ENCODE measurements at regions not wholly inside any gene's neighbourhood (a gene's known extent, or its start where the extent isn't known, plus 50 kb on each side); places are given as distances from the start of the nearest gene placed in this dataset.

GRCh38 chr14:22337938-22338337 is 251.1 kb downstream of the DAD1 start:
- no peak for DNase-seq (ENCODE audit: low read depth)

DNA sequence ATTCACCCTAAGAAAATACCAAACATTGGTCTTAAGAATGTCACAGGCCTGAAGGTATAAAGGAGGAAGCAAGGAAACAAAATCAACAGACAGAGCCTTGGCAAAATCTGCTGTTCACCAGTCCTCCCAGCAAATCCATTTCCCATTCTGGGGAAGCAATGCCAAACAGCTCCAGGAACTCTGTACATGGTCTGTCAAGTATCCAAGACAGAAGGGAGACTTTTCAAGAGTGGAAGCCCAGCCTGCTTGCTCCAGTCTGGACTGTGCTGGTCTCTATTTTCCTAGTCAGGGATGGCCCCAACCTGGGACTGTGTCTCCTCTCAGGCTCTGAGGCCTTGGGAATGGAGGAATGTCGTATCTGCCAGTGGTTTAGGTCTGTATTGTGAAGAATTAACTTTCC is 251.5 kb downstream of the DAD1 start:
- no peak for DNase-seq (ENCODE audit: low read depth)

GRCh38 chr14:22336031-22336430 is 253.0 kb downstream of the DAD1 start:
- DNase-seq (ENCODE audit: low read depth) = no peak

DNA sequence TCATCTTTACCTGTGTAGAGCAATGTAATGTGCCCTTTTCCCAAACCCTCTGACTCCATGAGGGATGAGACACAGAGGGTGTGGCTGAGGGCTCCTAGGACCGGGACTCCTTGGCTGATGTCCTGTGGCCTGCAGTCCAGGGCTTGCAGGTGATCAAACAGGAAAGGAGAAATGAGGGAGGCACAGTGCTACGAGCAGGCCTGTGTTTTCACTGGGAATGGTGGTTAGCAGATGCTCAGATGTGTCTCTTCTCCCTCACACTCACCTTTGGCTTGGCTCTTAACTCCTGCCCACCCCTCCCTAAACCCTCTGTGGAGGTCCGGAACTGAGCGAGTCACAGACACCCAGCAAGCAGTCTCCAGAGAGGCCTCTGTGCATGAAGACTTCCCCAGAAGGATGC is 254.4 kb downstream of the DAD1 start:
- no peak for DNase-seq (ENCODE audit: low read depth)

DNA sequence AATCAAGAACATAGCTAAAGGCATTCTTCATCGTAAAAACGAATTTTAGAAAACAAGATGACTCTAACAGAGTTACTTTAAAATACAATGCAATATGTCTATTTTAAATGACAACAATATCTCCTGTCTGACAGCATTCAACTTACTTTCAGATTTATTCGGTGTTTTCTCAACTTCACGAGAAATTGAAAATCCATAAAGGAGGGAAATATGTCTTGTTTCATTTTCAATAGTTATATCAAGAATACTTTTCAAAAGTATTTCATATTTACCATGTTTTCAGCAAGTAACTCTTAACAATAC is 254.8 kb downstream of the DAD1 start:
- no peak for DNase-seq (ENCODE audit: low read depth)

DNA sequence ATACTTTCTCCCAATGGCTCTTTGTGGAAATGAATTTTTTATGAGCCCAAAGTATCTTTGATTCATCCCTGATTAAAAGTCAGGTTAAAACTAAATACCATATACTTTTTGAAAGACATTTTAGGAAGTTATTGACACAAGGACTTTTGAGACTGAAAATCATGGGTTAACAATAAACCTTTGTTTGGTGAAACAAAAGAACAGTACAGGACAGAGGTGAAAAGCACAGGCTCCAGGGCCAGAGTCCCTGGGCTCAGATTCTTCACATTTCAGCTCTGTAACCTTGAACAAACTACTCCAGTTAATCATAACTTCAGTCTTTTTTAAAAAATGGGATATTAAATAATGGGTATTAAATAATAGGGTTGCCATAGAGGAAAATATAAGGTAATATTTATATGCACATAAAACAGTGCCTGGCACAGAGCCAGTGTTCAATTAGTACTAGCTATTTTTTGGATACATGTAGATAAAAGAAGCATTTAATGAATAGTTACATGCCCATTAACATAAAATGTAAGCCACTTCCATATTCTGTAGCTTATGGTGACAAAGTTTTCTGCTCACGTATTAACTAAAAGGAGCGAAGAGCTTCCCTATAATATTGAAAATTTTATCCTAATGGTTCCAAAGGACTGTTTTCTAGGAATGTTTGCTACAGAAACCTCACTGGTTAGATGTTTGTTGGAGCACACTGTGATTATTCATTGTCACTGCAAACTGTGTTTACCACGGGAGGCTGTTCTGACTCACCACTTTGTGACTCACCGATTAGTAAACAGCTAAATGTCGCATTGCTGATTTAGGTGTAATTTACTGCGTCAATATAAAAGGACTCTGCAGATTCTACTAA is 255.4 kb downstream of the DAD1 start:
- no peak for DNase-seq (ENCODE audit: low read depth)

DNA sequence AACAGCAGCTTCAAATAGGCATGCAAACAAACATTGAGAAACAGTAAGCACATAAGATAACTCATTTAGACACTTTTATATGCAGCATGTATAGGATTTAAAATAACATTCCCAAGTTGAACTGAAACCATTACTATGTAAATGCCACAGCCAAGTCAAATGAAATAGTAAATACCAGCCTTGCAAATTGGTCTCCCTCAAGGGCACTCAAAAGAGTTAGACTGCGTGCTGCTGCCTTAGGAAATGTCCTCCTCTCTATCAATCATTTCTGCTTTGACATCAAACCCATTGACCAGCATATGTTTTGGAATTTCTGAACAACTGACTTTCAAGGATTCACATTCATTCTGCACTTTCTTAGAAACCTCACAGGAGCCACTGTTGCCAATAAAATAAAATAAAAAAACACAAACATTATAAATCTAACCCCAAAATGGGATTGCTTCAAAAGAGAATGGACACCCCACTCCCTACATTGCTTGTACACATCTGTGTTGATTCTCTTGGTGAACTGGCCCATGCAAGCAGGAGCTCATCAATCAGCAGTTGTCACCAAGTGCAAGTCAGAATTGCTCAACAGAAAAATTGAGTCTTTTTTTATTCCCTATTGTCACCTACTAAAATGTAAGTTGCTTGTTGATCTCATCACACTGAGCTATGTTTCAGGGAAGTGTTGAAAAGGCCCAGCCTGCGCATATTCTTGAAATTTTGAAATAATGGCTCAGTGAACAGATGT is 256.2 kb downstream of the DAD1 start:
- DNase-seq (ENCODE audit: low read depth) = no peak

- DNase-seq (ENCODE audit: low read depth) = no peak
Observed at GRCh38 chr14:22329371-22329770, 259.7 kb downstream of the DAD1 start.

- no peak for DNase-seq (ENCODE audit: low read depth)
Observed at GRCh38 chr14:22325676-22326400, 263.2 kb downstream of the DAD1 start.

- no peak for DNase-seq (ENCODE audit: low read depth)
Observed at GRCh38 chr14:22320362-22320750, 268.7 kb downstream of the DAD1 start.

GRCh38 chr14:22319526-22320361 is 269.3 kb downstream of the DAD1 start:
- DNase-seq (ENCODE audit: low read depth) = no peak

- DNase-seq (ENCODE audit: low read depth) = no peak
Observed at GRCh38 chr14:22318951-22319350, 270.1 kb downstream of the DAD1 start.

- no peak for DNase-seq (ENCODE audit: low read depth)
Observed at GRCh38 chr14:22316473-22316872, 272.6 kb downstream of the DAD1 start.

DNA sequence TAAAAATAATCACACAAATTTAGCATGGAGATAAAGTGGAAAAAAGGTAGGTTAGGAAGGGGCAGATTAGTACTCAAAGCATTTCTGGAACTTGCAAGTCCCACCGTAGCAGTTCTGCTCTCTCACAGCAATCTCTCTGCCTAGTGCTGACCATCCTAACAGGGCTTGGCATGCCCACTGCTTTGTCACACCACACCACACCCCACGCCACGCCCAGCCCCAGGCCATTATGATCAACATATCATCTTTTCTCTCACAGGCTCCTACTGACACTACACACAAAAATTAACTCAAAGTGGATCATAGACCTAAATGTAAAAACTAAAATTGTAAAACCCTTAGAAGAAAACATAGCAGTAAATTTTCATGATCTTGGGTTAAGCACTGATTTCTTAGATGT is 273.7 kb downstream of the DAD1 start:
- no peak for DNase-seq (ENCODE audit: low read depth)

- DNase-seq (ENCODE audit: low read depth) = no peak
Observed at GRCh38 chr14:22314183-22314820, 274.7 kb downstream of the DAD1 start.

- DNase-seq (ENCODE audit: low read depth) = no peak
Observed at GRCh38 chr14:22313172-22313801, 275.7 kb downstream of the DAD1 start.

- no peak for DNase-seq (ENCODE audit: low read depth)
Observed at GRCh38 chr14:22311636-22312035, 277.4 kb downstream of the DAD1 start.

DNA sequence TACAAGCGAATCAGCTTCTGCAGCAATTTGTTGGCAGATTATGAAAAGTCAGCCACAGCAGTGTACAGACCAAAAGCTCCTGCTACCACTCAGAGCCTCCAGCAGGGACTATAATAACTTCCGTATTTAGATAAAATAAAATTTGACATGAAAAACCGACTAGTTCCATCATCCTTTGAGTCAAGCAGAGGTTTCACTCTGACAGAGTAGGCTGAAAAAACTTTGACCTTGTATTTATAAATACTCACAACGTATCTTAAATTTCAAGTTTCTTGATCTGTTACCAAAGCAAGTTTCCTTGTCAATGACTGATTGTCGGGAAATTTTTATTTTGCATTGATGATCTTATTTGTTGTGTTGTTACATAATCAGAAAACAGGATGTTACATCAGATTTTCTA is 283.4 kb downstream of the DAD1 start:
- no peak for DNase-seq (ENCODE audit: low read depth)

GRCh38 chr14:22304326-22304725 is 284.7 kb downstream of the DAD1 start:
- DNase-seq (ENCODE audit: low read depth) = no peak

GRCh38 chr14:22303589-22304195 is 285.3 kb downstream of the DAD1 start:
- no peak for DNase-seq (ENCODE audit: low read depth)

DNA sequence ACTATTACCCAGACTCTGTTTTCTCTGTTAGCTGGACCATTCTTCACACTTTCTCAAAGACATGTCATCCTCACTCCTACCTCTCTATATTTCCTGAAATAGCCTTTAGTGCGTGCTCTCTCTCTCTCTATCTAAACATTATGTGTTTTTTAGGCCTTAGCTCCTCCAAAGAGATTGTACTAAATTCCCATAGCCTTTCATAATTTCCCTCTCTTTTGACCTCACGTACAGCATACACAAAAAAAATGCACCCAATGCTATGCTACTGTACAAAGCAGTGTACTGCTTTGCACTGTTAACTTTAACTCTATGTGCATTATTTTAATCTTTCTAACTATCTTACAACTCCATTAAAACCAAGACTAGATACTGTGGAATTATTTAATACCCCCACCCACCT is 288.4 kb downstream of the DAD1 start:
- no peak for DNase-seq (ENCODE audit: low read depth)

Data from stimulated activated CD8-positive, alpha-beta memory T cell treated with anti-CD3 and anti-CD28 coated beads, Interleukin-4, amount 100 ng/mL, for 24 hours (primary cell).